ENCODE measurements at regions not wholly inside any gene's neighbourhood (a gene's known extent, or its start where the extent isn't known, plus 50 kb on each side); places are given as distances from the start of the nearest gene placed in this dataset.

DNA sequence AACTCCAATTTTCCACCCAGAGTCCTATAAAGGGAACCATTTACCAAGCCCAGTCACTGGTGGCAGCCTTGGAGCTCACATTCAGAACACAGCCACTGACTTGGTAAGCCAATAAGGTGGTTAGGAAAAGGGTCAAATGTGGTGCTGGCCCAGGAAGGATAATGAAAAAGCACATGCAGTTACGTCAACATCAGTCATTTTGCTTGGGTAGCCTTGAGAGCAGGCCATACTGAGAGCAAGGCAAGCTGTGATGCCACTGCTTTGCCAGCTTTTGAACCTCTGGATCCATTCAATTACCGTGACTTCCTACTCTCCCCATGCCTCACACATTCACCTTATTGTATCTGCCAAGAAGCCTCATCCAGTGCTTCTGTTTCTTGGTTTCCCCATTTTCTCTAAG is 253.6 kb downstream of the OPA1 start:
- Histone ChIP-seq H3K9me3 (ENCODE audit: low read length) (no peaks in the 10 kb centered on the region), H3K79me2 (replicated peaks; ENCODE audit: insufficient read depth, low read length) (no peaks in the 10 kb centered on the region), H4K20me1 (ENCODE audit: insufficient read depth) (no peaks in the 10 kb centered on the region)

DNA sequence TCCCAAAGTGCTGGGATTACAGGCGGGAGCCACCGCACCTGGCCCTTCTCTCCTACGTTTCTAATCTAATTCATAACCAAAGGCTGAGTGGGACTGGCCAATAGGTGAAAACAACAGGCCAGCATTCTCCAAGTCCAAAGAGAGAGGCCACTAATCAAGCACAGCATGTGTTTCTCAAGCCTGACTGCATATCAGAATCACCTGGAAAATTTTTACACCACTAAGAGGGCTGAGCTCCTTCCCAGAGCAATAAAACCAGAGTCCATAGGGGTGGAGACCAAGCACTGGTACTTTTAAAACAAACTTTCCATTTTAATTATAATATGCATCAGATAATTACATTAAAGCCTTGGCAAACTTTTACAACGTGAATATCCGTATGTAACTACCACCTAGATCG is 254.4 kb downstream of the OPA1 start:
- TF ChIP-seq EP300 (conservative IDR thresholded peaks at IDR 0.05; ENCODE audit: poor library complexity, severe bottlenecking), result no peak
- no peak for TF ChIP-seq MXI1 (conservative IDR thresholded peaks at IDR 0.05; ENCODE audit: poor library complexity, severe bottlenecking)
- no peak for TF ChIP-seq SMC3 (conservative IDR thresholded peaks at IDR 0.05; ENCODE audit: poor library complexity)
- TF ChIP-seq POLR2AphosphoS5 (IDR thresholded peaks at IDR 0.05), result no peak
- TF ChIP-seq, protein P1, sequence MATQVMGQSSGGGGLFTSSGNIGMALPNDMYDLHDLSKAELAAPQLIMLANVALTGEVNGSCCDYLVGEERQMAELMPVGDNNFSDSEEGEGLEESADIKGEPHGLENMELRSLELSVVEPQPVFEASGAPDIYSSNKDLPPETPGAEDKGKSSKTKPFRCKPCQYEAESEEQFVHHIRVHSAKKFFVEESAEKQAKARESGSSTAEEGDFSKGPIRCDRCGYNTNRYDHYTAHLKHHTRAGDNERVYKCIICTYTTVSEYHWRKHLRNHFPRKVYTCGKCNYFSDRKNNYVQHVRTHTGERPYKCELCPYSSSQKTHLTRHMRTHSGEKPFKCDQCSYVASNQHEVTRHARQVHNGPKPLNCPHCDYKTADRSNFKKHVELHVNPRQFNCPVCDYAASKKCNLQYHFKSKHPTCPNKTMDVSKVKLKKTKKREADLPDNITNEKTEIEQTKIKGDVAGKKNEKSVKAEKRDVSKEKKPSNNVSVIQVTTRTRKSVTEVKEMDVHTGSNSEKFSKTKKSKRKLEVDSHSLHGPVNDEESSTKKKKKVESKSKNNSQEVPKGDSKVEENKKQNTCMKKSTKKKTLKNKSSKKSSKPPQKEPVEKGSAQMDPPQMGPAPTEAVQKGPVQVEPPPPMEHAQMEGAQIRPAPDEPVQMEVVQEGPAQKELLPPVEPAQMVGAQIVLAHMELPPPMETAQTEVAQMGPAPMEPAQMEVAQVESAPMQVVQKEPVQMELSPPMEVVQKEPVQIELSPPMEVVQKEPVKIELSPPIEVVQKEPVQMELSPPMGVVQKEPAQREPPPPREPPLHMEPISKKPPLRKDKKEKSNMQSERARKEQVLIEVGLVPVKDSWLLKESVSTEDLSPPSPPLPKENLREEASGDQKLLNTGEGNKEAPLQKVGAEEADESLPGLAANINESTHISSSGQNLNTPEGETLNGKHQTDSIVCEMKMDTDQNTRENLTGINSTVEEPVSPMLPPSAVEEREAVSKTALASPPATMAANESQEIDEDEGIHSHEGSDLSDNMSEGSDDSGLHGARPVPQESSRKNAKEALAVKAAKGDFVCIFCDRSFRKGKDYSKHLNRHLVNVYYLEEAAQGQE (IDR thresholded peaks at IDR 0.05; ENCODE audit: borderline replicate concordance), result no peak
- TF ChIP-seq TAF1 (IDR thresholded peaks at IDR 0.05; ENCODE audit: low read depth), result no peak
- TF ChIP-seq EZH2 (IDR thresholded peaks at IDR 0.05; ENCODE audit: borderline replicate concordance, insufficient read depth, low read length, poor library complexity, severe bottlenecking), result no peak
- no peak for TF ChIP-seq RAD21 (conservative IDR thresholded peaks at IDR 0.05)
- TF ChIP-seq, protein P2, sequence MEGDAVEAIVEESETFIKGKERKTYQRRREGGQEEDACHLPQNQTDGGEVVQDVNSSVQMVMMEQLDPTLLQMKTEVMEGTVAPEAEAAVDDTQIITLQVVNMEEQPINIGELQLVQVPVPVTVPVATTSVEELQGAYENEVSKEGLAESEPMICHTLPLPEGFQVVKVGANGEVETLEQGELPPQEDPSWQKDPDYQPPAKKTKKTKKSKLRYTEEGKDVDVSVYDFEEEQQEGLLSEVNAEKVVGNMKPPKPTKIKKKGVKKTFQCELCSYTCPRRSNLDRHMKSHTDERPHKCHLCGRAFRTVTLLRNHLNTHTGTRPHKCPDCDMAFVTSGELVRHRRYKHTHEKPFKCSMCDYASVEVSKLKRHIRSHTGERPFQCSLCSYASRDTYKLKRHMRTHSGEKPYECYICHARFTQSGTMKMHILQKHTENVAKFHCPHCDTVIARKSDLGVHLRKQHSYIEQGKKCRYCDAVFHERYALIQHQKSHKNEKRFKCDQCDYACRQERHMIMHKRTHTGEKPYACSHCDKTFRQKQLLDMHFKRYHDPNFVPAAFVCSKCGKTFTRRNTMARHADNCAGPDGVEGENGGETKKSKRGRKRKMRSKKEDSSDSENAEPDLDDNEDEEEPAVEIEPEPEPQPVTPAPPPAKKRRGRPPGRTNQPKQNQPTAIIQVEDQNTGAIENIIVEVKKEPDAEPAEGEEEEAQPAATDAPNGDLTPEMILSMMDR (IDR thresholded peaks at IDR 0.05; ENCODE audit: poor library complexity, severe bottlenecking), result no peak
- no peak overlapping the region for H3K4me2 ChIP-seq (ENCODE audit: low read length)
- H3F3A ChIP-seq (ENCODE audit: insufficient read depth, low read length, poor library complexity, severe bottlenecking), result no peaks in the 10 kb centered on the region
- H3K9me3 ChIP-seq (ENCODE audit: low read length), result no peaks in the 10 kb centered on the region
- H3K9ac ChIP-seq (ENCODE audit: low read length), result no peak overlapping the region
- no peak overlapping the region for H3K4me3 ChIP-seq (ENCODE audit: low read length)
- H3K9me2 ChIP-seq (ENCODE audit: insufficient read depth, low read length), result no peaks in the 10 kb centered on the region
- no peaks in the 10 kb centered on the region for H3K79me2 ChIP-seq (replicated peaks; ENCODE audit: insufficient read depth, low read length)
- no peak overlapping the region for H2AFZ ChIP-seq (ENCODE audit: low read depth, low read length)
- H4K20me1 ChIP-seq (ENCODE audit: insufficient read depth), result no peaks in the 10 kb centered on the region
- H3K27ac ChIP-seq (ENCODE audit: low read length), result no peak overlapping the region
- no peaks in the 10 kb centered on the region for H3K27me3 ChIP-seq (ENCODE audit: insufficient read depth, low read depth, low read length)
- no peaks in the 10 kb centered on the region for H3K36me3 ChIP-seq (ENCODE audit: insufficient read depth, low read length)

More for the DNA sequence above, 253.6 kb downstream of the OPA1 start:
- Histone ChIP-seq H3K27me3 (ENCODE audit: insufficient read depth, low read depth, low read length) (no peaks in the 10 kb centered on the region), H3K9ac (ENCODE audit: low read length) (no peak overlapping the region), H3K4me3 (ENCODE audit: low read length) (no peak overlapping the region), H3K27ac (ENCODE audit: low read length) (no peak overlapping the region), H3K36me3 (ENCODE audit: insufficient read depth, low read length) (no peaks in the 10 kb centered on the region), H3F3A (ENCODE audit: insufficient read depth, low read length, poor library complexity, severe bottlenecking) (no peaks in the 10 kb centered on the region), H3K4me2 (ENCODE audit: low read length) (no peak overlapping the region), H3K9me2 (ENCODE audit: insufficient read depth, low read length) (no peaks in the 10 kb centered on the region), H2AFZ (ENCODE audit: low read depth, low read length) (no peak overlapping the region)
- TF ChIP-seq TAF1 (IDR thresholded peaks at IDR 0.05; ENCODE audit: low read depth) (no peak), MXI1 (conservative IDR thresholded peaks at IDR 0.05; ENCODE audit: poor library complexity, severe bottlenecking) (no peak), SMC3 (conservative IDR thresholded peaks at IDR 0.05; ENCODE audit: poor library complexity) (no peak)

DNA sequence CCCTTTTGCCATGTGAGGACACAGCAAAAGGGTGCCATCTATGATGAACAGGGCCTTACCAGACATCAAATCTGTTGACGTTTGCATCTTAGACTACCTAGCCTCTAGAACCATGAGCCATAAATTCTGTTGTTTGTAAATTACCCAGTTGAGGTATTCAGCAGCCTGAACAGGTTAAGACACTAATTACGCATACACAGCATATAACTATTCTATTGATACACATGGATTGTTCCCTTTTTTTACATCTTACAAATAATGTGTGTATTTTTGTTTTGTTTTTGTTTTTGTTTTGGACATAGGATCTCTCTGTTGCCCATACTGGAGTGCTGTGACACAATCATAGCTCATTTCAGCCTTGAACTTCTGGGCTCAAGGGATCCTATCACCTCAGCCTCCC is 255.5 kb downstream of the OPA1 start:
- H3K36me3 ChIP-seq (ENCODE audit: insufficient read depth, low read length), result no peaks in the 10 kb centered on the region

More for the DNA sequence above, 255.5 kb downstream of the OPA1 start:
- Histone ChIP-seq H3K9me2 (ENCODE audit: insufficient read depth, low read length) (no peaks in the 10 kb centered on the region), H2AFZ (ENCODE audit: low read depth, low read length) (no peak overlapping the region), H3K4me2 (ENCODE audit: low read length) (no peak overlapping the region), H3F3A (ENCODE audit: insufficient read depth, low read length, poor library complexity, severe bottlenecking) (no peaks in the 10 kb centered on the region), H3K9me3 (ENCODE audit: low read length) (no peaks in the 10 kb centered on the region), H4K20me1 (ENCODE audit: insufficient read depth) (no peaks in the 10 kb centered on the region), H3K4me3 (ENCODE audit: low read length) (no peak overlapping the region), H3K27ac (ENCODE audit: low read length) (no peak overlapping the region), H3K9ac (ENCODE audit: low read length) (no peak overlapping the region), H3K79me2 (replicated peaks; ENCODE audit: insufficient read depth, low read length) (no peaks in the 10 kb centered on the region), H3K27me3 (ENCODE audit: insufficient read depth, low read depth, low read length) (no peaks in the 10 kb centered on the region)
- TF ChIP-seq TAF1 (IDR thresholded peaks at IDR 0.05; ENCODE audit: low read depth) (no peak), EZH2 (IDR thresholded peaks at IDR 0.05; ENCODE audit: borderline replicate concordance, insufficient read depth, low read length, poor library complexity, severe bottlenecking) (no peak), RAD21 (conservative IDR thresholded peaks at IDR 0.05) (no peak), POLR2AphosphoS5 (IDR thresholded peaks at IDR 0.05) (no peak), MXI1 (conservative IDR thresholded peaks at IDR 0.05; ENCODE audit: poor library complexity, severe bottlenecking) (no peak)
- TF ChIP-seq, protein P1 (IDR thresholded peaks at IDR 0.05; ENCODE audit: borderline replicate concordance), result no peak
- TF ChIP-seq, protein P2 (IDR thresholded peaks at IDR 0.05; ENCODE audit: poor library complexity, severe bottlenecking), result no peak

Data from neural cell (in vitro differentiated cells).